HCT116 (cell line): ENCODE measurements at regions not wholly inside any gene's neighbourhood (a gene's known extent, or its start where the extent isn't known, plus 50 kb on each side); places are given as distances from the start of the nearest gene placed in this dataset.

Source experiments
- ATAC-seq: fragments of 200-7000 bp; cut with Tn5 transposase; 2 replicates; pipeline ENCODE4 v1.9.1; 2020; ENCODE audit warnings: mild to moderate bottlenecking, moderate library complexity
- BruUV-seq: library from RNA; stranded (reverse); fragments of 400-500 nt; replicated peaks from 2 replicates; lab custom pipeline; 2021; lab: Mats Ljungman, UMichigan
- CTCF ChIA-PET: fragments of 300-600 bp; sonication (Branson Sonifier 250); formaldehyde crosslinking; loops from one replicate; lab custom pipeline; 2021; ENCODE audit warnings: antibody characterized with exemption; lab: Charles Lee
- POLR2A ChIA-PET: fragments of 300-600, 350-600 bp; sonication (Branson Sonifier 250); formaldehyde crosslinking; loops from one replicate; lab custom pipeline; 2021; ENCODE audit warnings: antibody characterized with exemption; lab: Charles Lee
- RAD21 ChIA-PET, 2 experiments: fragments of 300-600 bp; sonication (Branson Sonifier 250); formaldehyde crosslinking; loops; one replicate each; lab custom pipeline; 2023; ENCODE audit warnings: low total read pairs in 2 of 2; ENCODE audit not compliant: uncharacterized antibody in 2 of 2, unreplicated experiment in 2 of 2, low non-redundant PET in 1 of 2; lab: Charles Lee
- DNase-seq: peaks from one replicate; pipeline ENCODE4 v3.0.0-alpha.2; 2010; ENCODE audit warnings: low read depth, low spot score
- H2AFZ ChIP-seq: fragments of 200-600 bp; shearing (Covaris generic), sonication (generic); 2 replicates; pipeline ENCODE4 v1.6.1; 2017; ENCODE audit warnings: low read depth, mixed run types, mixed read lengths, antibody characterized with exemption, low read length; ENCODE audit not compliant: poor library complexity, severe bottlenecking
- H3K27ac ChIP-seq: 2 replicates; pipeline ENCODE4 v1.5.1; 2012; ENCODE audit warnings: low read depth, low read length
- H3K27me3 ChIP-seq: fragments of 200-600 bp; sonication (generic); 2 replicates; pipeline ENCODE4 v1.6.1; 2016; ENCODE audit warnings: mixed run types, low read length, mixed read lengths; ENCODE audit not compliant: insufficient read depth
- H3K36me3 ChIP-seq, 2 experiments: fragments of 200-500 bp in 1 of 2; fragments of 200-600 bp in 1 of 2; sonication (Bioruptor generic) in 1 of 2; sonication (generic) in 1 of 2; 2 replicates each; pipeline versions ENCODE4 v1.5.1 to v1.6.1; 2014 to 2016; ENCODE audit warnings: low read length in 2 of 2, inconsistent platforms in 1 of 2, mixed read lengths in 1 of 2, mixed run types in 1 of 2; ENCODE audit not compliant: insufficient read depth in 2 of 2, control insufficient read depth in 1 of 2
- H3K4me1 ChIP-seq, 2 experiments: fragments of 200-600 bp in 1 of 2; sonication (generic) in 1 of 2; 2 replicates each; pipeline versions ENCODE4 v1.5.1 to v1.6.1; 2012 to 2017; ENCODE audit warnings: low read length in 2 of 2, inconsistent platforms in 1 of 2, mild to moderate bottlenecking in 1 of 2, mixed read lengths in 1 of 2, mixed run types in 1 of 2, moderate library complexity in 1 of 2; ENCODE audit not compliant: insufficient read depth in 2 of 2, control insufficient read depth in 1 of 2
- H3K4me2 ChIP-seq: fragments of 200-600 bp; sonication (generic); 2 replicates; pipeline ENCODE4 v1.6.1; 2017; ENCODE audit warnings: mixed run types, low read length, mixed read lengths
- H3K4me3 ChIP-seq, 2 experiments: fragments of 200-600 bp in 1 of 2; sonication (generic) in 1 of 2; replicated peaks in 1 of 2; 2 replicates each; pipeline ENCODE4 v1.5.1; 2011 to 2016; ENCODE audit warnings: low read length in 2 of 2, control low read depth in 1 of 2, low read depth in 1 of 2, mild to moderate bottlenecking in 1 of 2, mixed read lengths in 1 of 2, mixed run types in 1 of 2
- H3K79me2 ChIP-seq: fragments of 200-600 bp; sonication (generic); 2 replicates; pipeline ENCODE4 v1.6.1; 2017; ENCODE audit warnings: mild to moderate bottlenecking, mixed run types, low read length, moderate library complexity, mixed read lengths; ENCODE audit not compliant: insufficient read depth
- H3K9ac ChIP-seq: fragments of 200-600 bp; sonication (generic); 2 replicates; pipeline ENCODE4 v1.6.1; 2016; ENCODE audit warnings: low read length, mixed read lengths
- H3K9me2 ChIP-seq: fragments of 200-600 bp; sonication (generic), shearing (Covaris generic); 2 replicates; pipeline ENCODE4 v1.6.1; 2017; ENCODE audit warnings: mixed run types, mild to moderate bottlenecking, moderate library complexity; ENCODE audit not compliant: insufficient read depth
- H3K9me3 ChIP-seq, 2 experiments: fragments of 200-500 bp in 1 of 2; fragments of 200-600 bp in 1 of 2; sonication (Bioruptor generic) in 1 of 2; sonication (generic) in 1 of 2; 2 replicates each; pipeline ENCODE4 v1.6.1; 2014 to 2017; ENCODE audit warnings: low read length in 2 of 2, mixed read lengths in 2 of 2, inconsistent platforms in 1 of 2, low read depth in 1 of 2, mild to moderate bottlenecking in 1 of 2, mixed run types in 1 of 2, moderate library complexity in 1 of 2; ENCODE audit not compliant: control insufficient read depth in 1 of 2, insufficient read depth in 1 of 2
- H4K20me1 ChIP-seq: fragments of 200-600 bp; sonication (generic), shearing (Covaris generic); 2 replicates; pipeline ENCODE4 v1.6.1; 2017; ENCODE audit warnings: mixed run types, mild to moderate bottlenecking, moderate library complexity; ENCODE audit not compliant: insufficient read depth
- CEBPB ChIP-seq: IDR thresholded peaks from 2 replicates; pipeline ENCODE4 v1.6.1; 2012; ENCODE audit warnings: low read depth
- EGR1 ChIP-seq: IDR thresholded peaks from 2 replicates; pipeline ENCODE4 v1.6.1; 2012; ENCODE audit warnings: low read depth
- ELF1 ChIP-seq: IDR thresholded peaks from 2 replicates; pipeline ENCODE4 v1.6.1; 2012; ENCODE audit warnings: low read depth, borderline replicate concordance
- EZH2 ChIP-seq: fragments of 200-600 bp; sonication (generic); IDR thresholded peaks from 2 replicates; pipeline ENCODE4 v1.6.1; 2017; ENCODE audit warnings: antibody characterized with exemption, mixed run types
- EZH2phosphoT487 ChIP-seq: fragments of 200-600 bp; IDR thresholded peaks from 2 replicates; pipeline ENCODE4 v1.6.1; 2018; ENCODE audit warnings: antibody characterized with exemption, borderline replicate concordance
- FOSL1 ChIP-seq: IDR thresholded peaks from 2 replicates; pipeline ENCODE4 v1.6.1; 2012; ENCODE audit warnings: low read depth
- JUND ChIP-seq: IDR thresholded peaks from 2 replicates; pipeline ENCODE4 v1.6.1; 2012
- MAX ChIP-seq: IDR thresholded peaks from 2 replicates; pipeline ENCODE4 v1.6.1; 2012
- POLR2A ChIP-seq: IDR thresholded peaks from 2 replicates; pipeline ENCODE4 v1.7.0; 2011; ENCODE audit warnings: borderline replicate concordance; ENCODE audit not compliant: insufficient read depth, insufficient read length; ENCODE audit errors: extremely low read depth
- POLR2AphosphoS5 ChIP-seq: IDR thresholded peaks from 2 replicates; pipeline ENCODE4 v1.6.1; 2011; ENCODE audit warnings: mild to moderate bottlenecking, low read depth, low read length, moderate library complexity
- RAD21 ChIP-seq: IDR thresholded peaks from 2 replicates; pipeline ENCODE4 v1.6.1; 2012; ENCODE audit warnings: low read depth, mild to moderate bottlenecking
- SP1 ChIP-seq: IDR thresholded peaks from 2 replicates; pipeline ENCODE4 v1.6.1; 2012; ENCODE audit warnings: low read depth
- SRF ChIP-seq: IDR thresholded peaks from 2 replicates; pipeline ENCODE4 v1.6.1; 2012; ENCODE audit warnings: low read depth
- TCF7L2 ChIP-seq: IDR thresholded peaks from 2 replicates; pipeline ENCODE4 v1.7.0; 2011; ENCODE audit warnings: borderline replicate concordance, inconsistent platforms; ENCODE audit not compliant: insufficient read depth, insufficient read length; ENCODE audit errors: extremely low read depth
- YY1 ChIP-seq: IDR thresholded peaks from 2 replicates; pipeline ENCODE4 v1.6.1; 2011; ENCODE audit warnings: low read length, low read depth, moderate library complexity, mild to moderate bottlenecking; ENCODE audit not compliant: insufficient replicate concordance; ENCODE audit errors: extremely low read depth
- ZBTB33 ChIP-seq: IDR thresholded peaks from 2 replicates; pipeline ENCODE4 v1.6.1; 2011; ENCODE audit warnings: mild to moderate bottlenecking, low read length, moderate library complexity; ENCODE audit not compliant: insufficient replicate concordance; ENCODE audit errors: extremely low read depth
- ZFX ChIP-seq: fragments of 450-650 bp; IDR thresholded peaks from 2 replicates; pipeline ENCODE4 v1.6.1; 2017
- intact Hi-C: fragments of 100-400 bp; cut with micrococcal nuclease; formaldehyde crosslinking; loops from 2 replicates; pipeline ENCODE4 v1.10.0; 2022
- TF ChIP-seq, protein P1 (sequence below): IDR thresholded peaks from 2 replicates; pipeline ENCODE4 v1.6.1; 2012; ENCODE audit warnings: low read depth

DNA sequence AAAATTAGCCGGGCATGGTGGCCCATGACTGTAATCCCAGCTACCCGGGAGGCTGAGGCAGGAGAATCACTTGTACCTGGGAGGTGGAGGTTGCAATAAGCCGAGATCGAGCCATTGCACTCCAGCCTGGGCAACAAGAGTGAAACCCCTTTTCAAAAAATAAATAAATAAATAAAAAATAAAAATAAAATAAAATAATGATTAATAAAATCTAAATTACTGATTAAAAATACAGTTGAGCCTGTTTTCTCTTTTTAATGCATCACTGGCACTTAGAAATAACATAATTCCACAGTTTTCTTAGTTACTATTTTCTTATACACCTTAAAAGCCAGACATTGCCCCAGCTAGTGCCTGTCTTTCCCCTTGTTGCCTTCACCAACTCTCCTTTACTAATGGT, 922.8 kb upstream of the GJE1 start:
- no TSS peak for BruUV-seq
- Histone ChIP-seq H3K36me3 (no peaks in the 10 kb centered on the region), H3K4me2 (no peak overlapping the region), H3K4me1 (peaks cover 5 to 11% of the 10 kb centered on the region in 2 experiments; a peak in 3 of 4 replicates), H3K27ac (no peak overlapping the region), H3K9me3 (no peaks in the 10 kb centered on the region), H3K79me2 (no peaks in the 10 kb centered on the region), H3K9ac (no peak overlapping the region), H3K9me2 (no peaks in the 10 kb centered on the region; the same call in 1 of the 2 replicates), H3K4me3 (no peak overlapping the region), H2AFZ (no peak overlapping the region), H4K20me1 (no peaks in the 10 kb centered on the region), H3K27me3 (no peaks in the 10 kb centered on the region)
- DNase-seq: no peak
- CTCF ChIA-PET: no interaction called here
- ATAC-seq: no peak
- TF ChIP-seq EZH2 (no peak), SP1 (no peak), MAX (no peak), EGR1 (no peak), RAD21 (no peak), SRF (no peak), FOSL1 (no peak), ZBTB33 (no peak), CEBPB (no peak), POLR2A (no peak), ZFX (no peak), TCF7L2 (no peak), EZH2phosphoT487 (no peak), JUND (no peak), ELF1 (no peak), POLR2AphosphoS5 (no peak), YY1 (no peak)
- TF ChIP-seq, protein P1, sequence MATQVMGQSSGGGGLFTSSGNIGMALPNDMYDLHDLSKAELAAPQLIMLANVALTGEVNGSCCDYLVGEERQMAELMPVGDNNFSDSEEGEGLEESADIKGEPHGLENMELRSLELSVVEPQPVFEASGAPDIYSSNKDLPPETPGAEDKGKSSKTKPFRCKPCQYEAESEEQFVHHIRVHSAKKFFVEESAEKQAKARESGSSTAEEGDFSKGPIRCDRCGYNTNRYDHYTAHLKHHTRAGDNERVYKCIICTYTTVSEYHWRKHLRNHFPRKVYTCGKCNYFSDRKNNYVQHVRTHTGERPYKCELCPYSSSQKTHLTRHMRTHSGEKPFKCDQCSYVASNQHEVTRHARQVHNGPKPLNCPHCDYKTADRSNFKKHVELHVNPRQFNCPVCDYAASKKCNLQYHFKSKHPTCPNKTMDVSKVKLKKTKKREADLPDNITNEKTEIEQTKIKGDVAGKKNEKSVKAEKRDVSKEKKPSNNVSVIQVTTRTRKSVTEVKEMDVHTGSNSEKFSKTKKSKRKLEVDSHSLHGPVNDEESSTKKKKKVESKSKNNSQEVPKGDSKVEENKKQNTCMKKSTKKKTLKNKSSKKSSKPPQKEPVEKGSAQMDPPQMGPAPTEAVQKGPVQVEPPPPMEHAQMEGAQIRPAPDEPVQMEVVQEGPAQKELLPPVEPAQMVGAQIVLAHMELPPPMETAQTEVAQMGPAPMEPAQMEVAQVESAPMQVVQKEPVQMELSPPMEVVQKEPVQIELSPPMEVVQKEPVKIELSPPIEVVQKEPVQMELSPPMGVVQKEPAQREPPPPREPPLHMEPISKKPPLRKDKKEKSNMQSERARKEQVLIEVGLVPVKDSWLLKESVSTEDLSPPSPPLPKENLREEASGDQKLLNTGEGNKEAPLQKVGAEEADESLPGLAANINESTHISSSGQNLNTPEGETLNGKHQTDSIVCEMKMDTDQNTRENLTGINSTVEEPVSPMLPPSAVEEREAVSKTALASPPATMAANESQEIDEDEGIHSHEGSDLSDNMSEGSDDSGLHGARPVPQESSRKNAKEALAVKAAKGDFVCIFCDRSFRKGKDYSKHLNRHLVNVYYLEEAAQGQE: no peak
- POLR2A ChIA-PET: no interaction called here
- RAD21 ChIA-PET: no interaction called here
- intact Hi-C loops: no loop called here
